Colonic mucosa (tissue), 4 donors: ENCODE measurements at regions not wholly inside any gene's neighbourhood (a gene's known extent, or its start where the extent isn't known, plus 50 kb on each side); places are given as distances from the start of the nearest gene placed in this dataset.

Experiments
- DNase-seq: peaks from one replicate; pipeline ENCODE4 v3.0.0-alpha.2; 2020
- H3K27ac ChIP-seq: fragments of 200-600 bp; one replicate; pipeline ENCODE4 v1.8.0; 2021
- H3K27me3 ChIP-seq: fragments of 200-600 bp; one replicate; pipeline ENCODE4 v1.8.0; 2021
- H3K36me3 ChIP-seq: fragments of 200-600 bp; one replicate; pipeline ENCODE4 v1.8.0; 2021
- H3K4me1 ChIP-seq: fragments of 200-600 bp; one replicate; pipeline ENCODE4 v1.8.0; 2021; ENCODE audit warnings: mild to moderate bottlenecking
- H3K4me3 ChIP-seq: fragments of 200-600 bp; one replicate; pipeline ENCODE4 v1.8.0; 2021
- H3K9ac ChIP-seq, 2 donors: one replicate each; pipeline ENCODE4 v1.7.0; 2013; ENCODE audit warnings: control low read depth in 2 of 2, low read depth in 2 of 2, low read length in 2 of 2
- H3K9me3 ChIP-seq: fragments of 200-600 bp; one replicate; pipeline ENCODE4 v1.8.0; 2021
- intact Hi-C: fragments of 100-400 bp; cut with DNase I; formaldehyde crosslinking; loops from one replicate; pipeline ENCODE4 v1.14.1; 2022
- TF ChIP-seq, protein P1 (sequence below): fragments of 200-600 bp; IDR thresholded peaks from one replicate; pipeline ENCODE4 v1.8.0; 2022; ENCODE audit warnings: antibody characterized with exemption, mild to moderate bottlenecking
- donor health status: healthy.
- donor health status: DM: no; HTN: no; CAD: no.
- donor health status: DM: no; HTN: no; CAD: no.

DNA sequence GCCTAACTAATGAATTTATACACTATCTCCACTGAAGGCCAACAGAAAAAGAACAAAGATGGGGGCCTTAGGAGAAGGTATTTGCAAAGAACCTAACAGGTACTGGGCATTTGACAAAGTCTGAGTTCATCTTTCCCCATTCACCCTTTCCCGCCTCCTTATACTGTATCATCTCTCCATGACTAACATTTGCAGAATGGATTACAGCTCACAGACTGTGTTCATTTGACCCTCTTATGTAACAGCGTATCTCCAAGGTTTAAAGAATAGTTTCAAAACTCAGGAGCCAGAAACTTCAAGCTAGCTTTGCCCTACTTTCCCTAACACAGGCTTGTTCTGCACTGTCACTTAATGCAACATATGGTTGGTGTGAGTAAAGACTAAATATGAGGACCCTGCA lies 238.7 kb upstream of the CELF2 start:
- intact Hi-C loops, result no loop called here
- no peak overlapping the region for H3K4me3 ChIP-seq

DNA sequence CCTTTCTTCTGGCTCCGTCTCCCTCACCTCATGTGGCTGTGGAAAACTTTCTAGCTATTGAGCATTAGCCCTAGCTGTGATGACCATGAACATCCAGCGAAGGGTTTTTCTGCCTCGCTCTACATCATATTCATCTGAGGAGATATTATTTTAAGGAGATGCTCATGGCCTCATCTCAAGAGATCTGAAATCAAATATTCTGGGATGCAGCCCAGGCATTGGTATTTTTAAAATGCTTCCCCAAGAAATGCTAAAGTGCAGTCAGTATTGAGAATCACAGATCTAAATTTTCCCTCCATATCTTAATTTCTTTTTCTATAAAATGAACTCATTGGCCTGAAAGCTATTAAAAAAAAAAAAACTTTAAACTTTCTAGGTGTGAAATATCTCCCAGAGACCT lies 238.2 kb upstream of the CELF2 start:
- no peaks in the 10 kb centered on the region for H3K27me3 ChIP-seq
- no peak for DNase-seq
- H3K36me3 ChIP-seq, result no peaks in the 10 kb centered on the region
- H3K9ac ChIP-seq, result no peak overlapping the region
- TF ChIP-seq, protein P1, sequence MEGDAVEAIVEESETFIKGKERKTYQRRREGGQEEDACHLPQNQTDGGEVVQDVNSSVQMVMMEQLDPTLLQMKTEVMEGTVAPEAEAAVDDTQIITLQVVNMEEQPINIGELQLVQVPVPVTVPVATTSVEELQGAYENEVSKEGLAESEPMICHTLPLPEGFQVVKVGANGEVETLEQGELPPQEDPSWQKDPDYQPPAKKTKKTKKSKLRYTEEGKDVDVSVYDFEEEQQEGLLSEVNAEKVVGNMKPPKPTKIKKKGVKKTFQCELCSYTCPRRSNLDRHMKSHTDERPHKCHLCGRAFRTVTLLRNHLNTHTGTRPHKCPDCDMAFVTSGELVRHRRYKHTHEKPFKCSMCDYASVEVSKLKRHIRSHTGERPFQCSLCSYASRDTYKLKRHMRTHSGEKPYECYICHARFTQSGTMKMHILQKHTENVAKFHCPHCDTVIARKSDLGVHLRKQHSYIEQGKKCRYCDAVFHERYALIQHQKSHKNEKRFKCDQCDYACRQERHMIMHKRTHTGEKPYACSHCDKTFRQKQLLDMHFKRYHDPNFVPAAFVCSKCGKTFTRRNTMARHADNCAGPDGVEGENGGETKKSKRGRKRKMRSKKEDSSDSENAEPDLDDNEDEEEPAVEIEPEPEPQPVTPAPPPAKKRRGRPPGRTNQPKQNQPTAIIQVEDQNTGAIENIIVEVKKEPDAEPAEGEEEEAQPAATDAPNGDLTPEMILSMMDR, result no peak
- intact Hi-C loops, result no loop called here
- no peak overlapping the region for H3K4me3 ChIP-seq
- no peaks in the 10 kb centered on the region for H3K9me3 ChIP-seq
- no peak overlapping the region for H3K27ac ChIP-seq
- H3K4me1 ChIP-seq, result no peaks in the 10 kb centered on the region

More for the DNA sequence above, 238.7 kb upstream of the CELF2 start:
- Histone ChIP-seq H3K9me3 (no peaks in the 10 kb centered on the region), H3K9ac (no peak overlapping the region), H3K27me3 (no peaks in the 10 kb centered on the region), H3K27ac (no peak overlapping the region), H3K4me1 (no peaks in the 10 kb centered on the region), H3K36me3 (no peaks in the 10 kb centered on the region)
- DNase-seq, result no peak
- TF ChIP-seq, protein P1, result no peak

DNA sequence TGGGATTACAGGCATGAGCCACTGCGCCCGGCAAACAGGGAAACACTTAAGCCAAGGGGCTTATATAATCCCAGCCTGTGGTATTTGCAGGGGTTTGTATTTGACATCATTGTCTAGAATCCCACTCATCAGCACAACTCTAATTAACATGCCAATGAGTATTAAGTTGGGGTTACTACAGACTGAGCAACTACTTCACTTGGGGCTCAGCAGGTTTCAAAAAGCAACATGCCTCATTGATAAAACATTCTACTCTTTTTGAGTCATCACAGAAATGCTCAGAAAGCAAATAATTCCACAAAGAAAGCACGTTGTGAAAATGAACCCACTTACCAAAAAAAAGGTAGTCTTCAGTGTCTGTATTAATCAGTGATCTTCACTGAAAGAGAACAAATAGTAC lies 236.9 kb upstream of the CELF2 start:
- intact Hi-C loops, result no loop called here
- DNase-seq, result no peak

DNA sequence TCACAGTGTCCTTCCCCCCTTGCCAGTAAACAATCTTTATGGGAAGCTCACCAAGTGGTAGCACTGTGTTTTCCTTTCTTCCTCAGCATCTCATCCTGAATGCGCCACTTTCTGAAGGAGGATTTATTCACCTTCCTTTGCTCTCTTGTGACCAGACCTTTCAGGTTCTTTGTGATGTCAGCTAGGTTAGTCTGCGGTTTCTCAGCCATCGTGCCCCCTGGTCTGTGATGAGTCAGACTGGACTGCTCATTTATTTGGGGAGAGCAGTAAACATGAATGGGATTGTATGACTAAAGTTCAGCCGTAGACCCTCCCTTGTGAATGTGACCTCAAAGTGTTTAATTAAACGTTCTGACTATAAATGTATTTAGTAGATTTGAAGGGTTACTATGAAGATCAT lies 235.1 kb upstream of the CELF2 start:
- Histone ChIP-seq H3K4me1 (no peaks in the 10 kb centered on the region), H3K9ac (no peak overlapping the region), H3K9me3 (no peaks in the 10 kb centered on the region), H3K27me3 (no peaks in the 10 kb centered on the region), H3K36me3 (no peaks in the 10 kb centered on the region), H3K4me3 (no peak overlapping the region), H3K27ac (no peak overlapping the region)
- TF ChIP-seq, protein P1, result no peak
- intact Hi-C loops, result no loop called here
- no peak for DNase-seq

More for the DNA sequence above, 236.9 kb upstream of the CELF2 start:
- H3K9me3 ChIP-seq, result no peaks in the 10 kb centered on the region
- TF ChIP-seq, protein P1, result no peak
- H3K36me3 ChIP-seq, result no peaks in the 10 kb centered on the region
- H3K4me1 ChIP-seq, result no peaks in the 10 kb centered on the region
- H3K4me3 ChIP-seq, result no peak overlapping the region
- H3K27me3 ChIP-seq, result no peaks in the 10 kb centered on the region
- H3K9ac ChIP-seq, result no peak overlapping the region
- no peak overlapping the region for H3K27ac ChIP-seq

DNA sequence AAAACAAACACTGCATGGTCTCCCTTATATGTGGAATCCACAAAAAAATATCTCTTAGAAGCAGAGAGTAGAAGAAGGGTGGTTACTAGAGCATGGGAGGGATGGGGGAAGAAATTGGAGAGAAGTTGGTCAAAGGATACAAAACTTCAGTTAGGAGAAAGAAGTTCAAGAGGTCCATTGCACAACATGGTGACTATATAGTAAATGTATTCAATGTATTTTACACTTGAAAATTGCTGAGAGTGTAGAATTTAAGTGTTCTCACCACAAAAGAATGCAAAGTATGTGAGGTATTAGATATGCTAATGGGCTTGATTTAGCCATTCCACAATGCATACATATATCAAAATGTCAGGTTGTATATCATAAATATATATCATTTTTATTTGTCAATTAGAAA lies 232.0 kb upstream of the CELF2 start:
- H3K27ac ChIP-seq, result no peak overlapping the region
- H3K4me1 ChIP-seq, result no peaks in the 10 kb centered on the region
- DNase-seq, result no peak
- TF ChIP-seq, protein P1, result no peak
- H3K27me3 ChIP-seq, result no peaks in the 10 kb centered on the region
- intact Hi-C loops, result no loop called here
- H3K9me3 ChIP-seq, result no peaks in the 10 kb centered on the region
- H3K36me3 ChIP-seq, result no peaks in the 10 kb centered on the region
- H3K9ac ChIP-seq, result no peak overlapping the region
- no peak overlapping the region for H3K4me3 ChIP-seq
